Activated naive CD4-positive, alpha-beta T cell treated with anti-CD3 and anti-CD28 coated beads, Interleukin-2, amount 50 U/mL, for 72 hours (primary cell): ENCODE measurements at regions not wholly inside any gene's neighbourhood (a gene's known extent, or its start where the extent isn't known, plus 50 kb on each side); places are given as distances from the start of the nearest gene placed in this dataset.
"Not testable (repeated sequence)": the region's sequence is repeated elsewhere in the genome, so short reads cannot be mapped to it uniquely, and the experiment has no call there.

Experiments
- ATAC-seq, 2 donors: fragments of 150-1000 bp; cut with Tn5 transposase; 2 replicates each; pipeline ENCODE4 v1.10.0; 2021; ENCODE audit warnings: mild to moderate bottlenecking in 2 of 2, moderate library complexity in 2 of 2
- DNase-seq, 2 donors: peaks; one replicate each; pipeline ENCODE4 v3.0.0; 2021 to 2022; ENCODE audit warnings: low spot score in 2 of 2
- H3K27ac Mint-ChIP-seq, 2 donors: one replicate each; pipeline ENCODE4 v1.8.0; 2022; ENCODE audit warnings: mild to moderate bottlenecking in 2 of 2, mixed read lengths in 2 of 2
- H3K36me3 Mint-ChIP-seq, 2 donors: one replicate each; pipeline ENCODE4 v1.8.0; 2022; ENCODE audit warnings: mixed read lengths in 2 of 2
- H3K9me3 Mint-ChIP-seq, 2 donors: one replicate each; pipeline ENCODE4 v1.8.0; 2022; ENCODE audit warnings: mixed read lengths in 2 of 2

- DNase-seq: no peak
- no peak overlapping the region for H3K27ac Mint-ChIP-seq
- ATAC-seq: no peak
- no peaks in the 10 kb centered on the region for H3K36me3 Mint-ChIP-seq
- no peaks in the 10 kb centered on the region for H3K9me3 Mint-ChIP-seq
These were observed 51.0 kb downstream of the POU3F3 start for GRCh38 chr2:104904889-104905288.

GRCh38 chr2:104909317-104909716 is 55.4 kb downstream of the POU3F3 start:
- ATAC-seq (no peak), DNase-seq (no peak)
- Mint-ChIP-seq H3K9me3 (no peaks in the 10 kb centered on the region), H3K36me3 (no peaks in the 10 kb centered on the region), H3K27ac (no peak overlapping the region)

GRCh38 chr2:104914509-104914908 is 60.6 kb downstream of the POU3F3 start:
- H3K27ac Mint-ChIP-seq: no peak overlapping the region
- no peaks in the 10 kb centered on the region for H3K36me3 Mint-ChIP-seq
- ATAC-seq (no peak), DNase-seq (no peak)
- peaks cover 0 to 3% of the 10 kb centered on the region in 2 donors for H3K9me3 Mint-ChIP-seq

- ATAC-seq (no peak), DNase-seq (no peak)
- peaks cover 0 to 4% of the 10 kb centered on the region in 2 donors for H3K9me3 Mint-ChIP-seq
- H3K36me3 Mint-ChIP-seq: no peaks in the 10 kb centered on the region
- no peak overlapping the region for H3K27ac Mint-ChIP-seq
These were observed 61.3 kb downstream of the POU3F3 start for GRCh38 chr2:104915107-104915793.

- ATAC-seq: no peak
- Mint-ChIP-seq H3K9me3 (peaks cover 7 to 16% of the 10 kb centered on the region in 2 donors), H3K36me3 (peaks cover 10 to 11% of the 10 kb centered on the region in 2 donors), H3K27ac (no peak overlapping the region)
- DNase-seq: no peak
These were observed 65.2 kb downstream of the POU3F3 start for GRCh38 chr2:104919127-104919526.

- H3K36me3 Mint-ChIP-seq: peaks cover 10 to 11% of the 10 kb centered on the region in 2 donors
- no peak for ATAC-seq
- H3K27ac Mint-ChIP-seq: no peak overlapping the region
- no peak for DNase-seq
- H3K9me3 Mint-ChIP-seq: peaks cover 7 to 13% of the 10 kb centered on the region in 2 donors
These were observed 69.8 kb downstream of the POU3F3 start for GRCh38 chr2:104923665-104924064.

- no peaks in the 10 kb centered on the region for H3K36me3 Mint-ChIP-seq
- H3K27ac Mint-ChIP-seq: no peak overlapping the region
- ATAC-seq (peak in 1 of 2 donors; percentile 48), DNase-seq (no peak)
- no peaks in the 10 kb centered on the region for H3K9me3 Mint-ChIP-seq
These were observed 75.7 kb downstream of the POU3F3 start for GRCh38 chr2:104929663-104930062.

GRCh38 chr2:104930732-104931131 is 76.8 kb downstream of the POU3F3 start:
- DNase-seq (no peak), ATAC-seq (no peak)
- H3K9me3 Mint-ChIP-seq: no peaks in the 10 kb centered on the region
- no peak overlapping the region for H3K27ac Mint-ChIP-seq
- H3K36me3 Mint-ChIP-seq: no peaks in the 10 kb centered on the region

- no peak for ATAC-seq
- Mint-ChIP-seq H3K27ac (no peak overlapping the region), H3K36me3 (no peaks in the 10 kb centered on the region), H3K9me3 (no peaks in the 10 kb centered on the region)
- no peak for DNase-seq
These were observed 78.3 kb downstream of the POU3F3 start for GRCh38 chr2:104932243-104932642.

GRCh38 chr2:104933151-104933917 is 79.4 kb downstream of the POU3F3 start:
- DNase-seq: no peak
- Mint-ChIP-seq H3K9me3 (no peaks in the 10 kb centered on the region), H3K36me3 (no peaks in the 10 kb centered on the region), H3K27ac (no peak overlapping the region)
- ATAC-seq: no peak

GRCh38 chr2:104936527-104936926 is 82.6 kb downstream of the POU3F3 start:
- H3K9me3 Mint-ChIP-seq: no peaks in the 10 kb centered on the region
- no peak for ATAC-seq
- H3K36me3 Mint-ChIP-seq: no peaks in the 10 kb centered on the region
- no peak overlapping the region for H3K27ac Mint-ChIP-seq
- no peak for DNase-seq

- DNase-seq: no peak
These were observed 84.5 kb downstream of the POU3F3 start for GRCh38 chr2:104938231-104938941.

GRCh38 chr2:104939570-104940217 is 85.8 kb downstream of the POU3F3 start:
- Mint-ChIP-seq H3K9me3 (no peaks in the 10 kb centered on the region), H3K27ac (no peak overlapping the region), H3K36me3 (no peaks in the 10 kb centered on the region)
- ATAC-seq (no peak), DNase-seq (no peak)

More at GRCh38 chr2:104938231-104938941, 84.5 kb downstream of the POU3F3 start:
- no peaks in the 10 kb centered on the region for H3K9me3 Mint-ChIP-seq
- H3K36me3 Mint-ChIP-seq: no peaks in the 10 kb centered on the region
- H3K27ac Mint-ChIP-seq: no peak overlapping the region
- peak; percentile 54 to 98 for ATAC-seq

GRCh38 chr2:104944495-104944894 is 90.6 kb downstream of the POU3F3 start:
- H3K9me3 Mint-ChIP-seq: no peaks in the 10 kb centered on the region
- H3K36me3 Mint-ChIP-seq: no peaks in the 10 kb centered on the region

GRCh38 chr2:104945121-104945520 is 91.2 kb downstream of the POU3F3 start:
- DNase-seq: no peak
- Mint-ChIP-seq H3K27ac (no peak overlapping the region), H3K36me3 (no peaks in the 10 kb centered on the region), H3K9me3 (no peaks in the 10 kb centered on the region)
- ATAC-seq: no peak

More at GRCh38 chr2:104944495-104944894, 90.6 kb downstream of the POU3F3 start:
- H3K27ac Mint-ChIP-seq: no peak overlapping the region
- ATAC-seq (no peak), DNase-seq (no peak)

- no peaks in the 10 kb centered on the region for H3K36me3 Mint-ChIP-seq
- H3K27ac Mint-ChIP-seq: no peak overlapping the region
- no peaks in the 10 kb centered on the region for H3K9me3 Mint-ChIP-seq
- DNase-seq (no peak), ATAC-seq (no peak)
These were observed 92.0 kb downstream of the POU3F3 start for GRCh38 chr2:104945866-104946265.

- not testable (repeated sequence) for H3K36me3 Mint-ChIP-seq, H3K27ac Mint-ChIP-seq, ATAC-seq, DNase-seq, H3K9me3 Mint-ChIP-seq
These were observed 90.4 kb upstream of the MRPS9 start for GRCh38 chr2:104947456-104947855.
